ENCODE measurements at regions not wholly inside any gene's neighbourhood (a gene's known extent, or its start where the extent isn't known, plus 50 kb on each side); places are given as distances from the start of the nearest gene placed in this dataset.

GRCh38 chr12:85681333-85681732 is 154.9 kb downstream of the RASSF9 start:
- no peak for DNase-seq
- intact Hi-C loops (cut with DNase I): no loop called here
- Histone ChIP-seq H3K36me3 (no peaks in the 10 kb centered on the region), H3K4me1 (no peaks in the 10 kb centered on the region), H3K4me3 (no peak overlapping the region), H3K9me3 (peaks cover 0 to 15% (median 0%) of the 10 kb centered on the region in 12 donors), H3K27me3 (no peaks in the 10 kb centered on the region), H3K27ac (no peak overlapping the region)
- no peak for TF ChIP-seq CTCF (IDR thresholded peaks at IDR 0.05)
- TF ChIP-seq POLR2A (IDR thresholded peaks at IDR 0.05): no peak
- ATAC-seq: no peak

GRCh38 chr12:85683051-85683450 is 153.2 kb downstream of the RASSF9 start:
- H3K4me3 ChIP-seq: no peak overlapping the region
- no peaks in the 10 kb centered on the region for H3K4me1 ChIP-seq
- H3K27me3 ChIP-seq: no peaks in the 10 kb centered on the region
- WGBS, 4 donors: 75 to 87% (median 83%) methylated on average over 4 of the region's 4 CpGs
- DNase-seq (no peak), ATAC-seq (no peak)
- intact Hi-C loops (cut with DNase I): no loop called here
- no peak for TF ChIP-seq CTCF (IDR thresholded peaks at IDR 0.05)
- TF ChIP-seq POLR2A (IDR thresholded peaks at IDR 0.05): no peak
- H3K36me3 ChIP-seq: no peaks in the 10 kb centered on the region
- H3K9me3 ChIP-seq: peaks cover 0 to 15% (median 0%) of the 10 kb centered on the region in 12 donors
- H3K27ac ChIP-seq: no peak overlapping the region

GRCh38 chr12:85688837-85689236 is 147.4 kb downstream of the RASSF9 start:
- DNase-seq (no peak), ATAC-seq (no peak)
- H3K27me3 ChIP-seq: no peaks in the 10 kb centered on the region
- no peak overlapping the region for H3K27ac ChIP-seq
- H3K36me3 ChIP-seq: no peaks in the 10 kb centered on the region
- TF ChIP-seq POLR2A (IDR thresholded peaks at IDR 0.05) (no peak), CTCF (IDR thresholded peaks at IDR 0.05) (no peak)
- 35 to 68% (median 52%) methylated on average over 1 of the region's 1 CpG for WGBS, 4 donors
- no peak overlapping the region for H3K4me3 ChIP-seq
- H3K4me1 ChIP-seq: no peaks in the 10 kb centered on the region
- intact Hi-C loops (cut with DNase I): no loop called here
- H3K9me3 ChIP-seq: no peaks in the 10 kb centered on the region

- Histone ChIP-seq H3K27ac (no peak overlapping the region), H3K27me3 (no peaks in the 10 kb centered on the region), H3K9me3 (no peaks in the 10 kb centered on the region), H3K36me3 (no peaks in the 10 kb centered on the region), H3K4me1 (no peaks in the 10 kb centered on the region), H3K4me3 (no peak overlapping the region)
- ATAC-seq (no peak), DNase-seq (no peak)
- TF ChIP-seq POLR2A (IDR thresholded peaks at IDR 0.05) (no peak), CTCF (IDR thresholded peaks at IDR 0.05) (no peak)
- intact Hi-C loops (cut with DNase I): no loop called here
- WGBS, 4 donors: 82 to 86% (median 85%) methylated on average over 3 of the region's 3 CpGs
Observed at GRCh38 chr12:85690146-85690545, 146.1 kb downstream of the RASSF9 start.
